Hematopoietic multipotent progenitor cell treated with erythropoietin and hydrocortisone succinate and interleukin-3 and kit ligand, for 4 days (in vitro differentiated cells): ENCODE measurements at regions not wholly inside any gene's neighbourhood (a gene's known extent, or its start where the extent isn't known, plus 50 kb on each side); places are given as distances from the start of the nearest gene placed in this dataset.
"Not testable (repeated sequence)": the region's sequence is repeated elsewhere in the genome, so short reads cannot be mapped to it uniquely, and the experiment has no call there.

Source experiments
- DNase-seq: peaks from one replicate; pipeline ENCODE4 v3.0.0-alpha.2; 2015

- no peak for DNase-seq
Measured at GRCh38 chr4:73348185-73348584, 55.9 kb upstream of the ALB start.

GRCh38 chr4:73347497-73347896 lies 56.6 kb upstream of the ALB start:
- DNase-seq = no peak

- peak; percentile 10 for DNase-seq
Measured at GRCh38 chr4:73345399-73345975, 58.6 kb upstream of the ALB start.

- DNase-seq = no peak
Measured at GRCh38 chr4:73344106-73344505, 60.0 kb upstream of the ALB start.

- peak; percentile 4 for DNase-seq
Measured at GRCh38 chr4:73343432-73343831, 60.7 kb upstream of the ALB start.

- peak; percentile 76 for DNase-seq
Measured at GRCh38 chr4:73341454-73341853, 62.6 kb upstream of the ALB start.

- DNase-seq = no peak
Measured at GRCh38 chr4:73340917-73341316, 63.2 kb upstream of the ALB start.

GRCh38 chr4:73335679-73336078 lies 68.4 kb upstream of the ALB start:
- no peak for DNase-seq

GRCh38 chr4:73332012-73332411 lies 72.1 kb upstream of the ALB start:
- DNase-seq = not testable (repeated sequence)

- peak; percentile 15 for DNase-seq
Measured at GRCh38 chr4:73329300-73329699, 70.7 kb upstream of the ANKRD17 start.

GRCh38 chr4:73325776-73326175 lies 67.2 kb upstream of the ANKRD17 start:
- DNase-seq = not testable (repeated sequence)

- no peak for DNase-seq
Measured at GRCh38 chr4:73317092-73317491, 58.5 kb upstream of the ANKRD17 start.

GRCh38 chr4:73315091-73315490 lies 56.5 kb upstream of the ANKRD17 start:
- DNase-seq = peak; percentile 7

- DNase-seq = no peak
Measured at GRCh38 chr4:73312967-73313366, 54.4 kb upstream of the ANKRD17 start.

- DNase-seq = peak; percentile 64
Measured at GRCh38 chr4:73311428-73311827, 52.8 kb upstream of the ANKRD17 start.

- no peak for DNase-seq
Measured at GRCh38 chr4:73309211-73309610, 50.6 kb upstream of the ANKRD17 start.
